GM06990 (cell line): ENCODE measurements at regions not wholly inside any gene's neighbourhood (a gene's known extent, or its start where the extent isn't known, plus 50 kb on each side); places are given as distances from the start of the nearest gene placed in this dataset.

ENCODE experiments used
- DNase-seq: peaks from one replicate; pipeline ENCODE4 v3.0.0-alpha.2; 2011; ENCODE audit not compliant: insufficient read length; ENCODE audit errors: extremely low read depth
- H3K27me3 ChIP-seq: replicated peaks from 2 replicates; pipeline ENCODE4 v1.6.0; 2011; ENCODE audit warnings: low read length; ENCODE audit not compliant: control insufficient read depth, insufficient read depth
- H3K36me3 ChIP-seq: 2 replicates; pipeline ENCODE4 v1.5.1; 2011; ENCODE audit warnings: low read length; ENCODE audit not compliant: control insufficient read depth, insufficient read depth
- H3K4me3 ChIP-seq: replicated peaks from 2 replicates; pipeline ENCODE4 v1.5.1; 2011; ENCODE audit warnings: low read depth, mild to moderate bottlenecking, control low read depth, low read length
- TF ChIP-seq, protein P1 (sequence below): IDR thresholded peaks from 2 replicates; pipeline ENCODE4 v1.5.1; 2011; ENCODE audit warnings: low read length, control low read depth, mild to moderate bottlenecking, inconsistent platforms; ENCODE audit not compliant: insufficient read depth, poor library complexity, severe bottlenecking

DNA sequence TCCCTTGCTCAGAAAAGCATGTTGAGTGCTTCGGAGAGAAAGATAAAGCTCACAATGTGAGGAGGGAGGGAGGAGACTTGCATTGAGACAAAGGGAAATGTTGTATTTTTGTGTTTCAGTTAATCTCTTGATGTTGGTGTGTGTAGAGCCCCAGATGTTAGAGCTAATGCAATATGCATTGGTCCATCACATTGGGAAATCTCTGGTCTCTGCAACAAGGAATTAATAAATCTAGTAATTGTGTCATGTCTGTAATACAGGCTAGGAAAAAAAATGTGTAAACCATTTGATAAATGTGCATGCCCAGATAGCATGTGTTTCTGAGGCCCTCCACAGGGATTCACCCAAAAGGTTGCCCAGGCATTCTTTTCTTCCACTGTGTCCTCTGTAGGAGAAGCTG is 230.4 kb upstream of the KCNH8 start:
- DNase-seq = no peak
- H3K36me3 ChIP-seq = no peaks in the 10 kb centered on the region
- TF ChIP-seq, protein P1, sequence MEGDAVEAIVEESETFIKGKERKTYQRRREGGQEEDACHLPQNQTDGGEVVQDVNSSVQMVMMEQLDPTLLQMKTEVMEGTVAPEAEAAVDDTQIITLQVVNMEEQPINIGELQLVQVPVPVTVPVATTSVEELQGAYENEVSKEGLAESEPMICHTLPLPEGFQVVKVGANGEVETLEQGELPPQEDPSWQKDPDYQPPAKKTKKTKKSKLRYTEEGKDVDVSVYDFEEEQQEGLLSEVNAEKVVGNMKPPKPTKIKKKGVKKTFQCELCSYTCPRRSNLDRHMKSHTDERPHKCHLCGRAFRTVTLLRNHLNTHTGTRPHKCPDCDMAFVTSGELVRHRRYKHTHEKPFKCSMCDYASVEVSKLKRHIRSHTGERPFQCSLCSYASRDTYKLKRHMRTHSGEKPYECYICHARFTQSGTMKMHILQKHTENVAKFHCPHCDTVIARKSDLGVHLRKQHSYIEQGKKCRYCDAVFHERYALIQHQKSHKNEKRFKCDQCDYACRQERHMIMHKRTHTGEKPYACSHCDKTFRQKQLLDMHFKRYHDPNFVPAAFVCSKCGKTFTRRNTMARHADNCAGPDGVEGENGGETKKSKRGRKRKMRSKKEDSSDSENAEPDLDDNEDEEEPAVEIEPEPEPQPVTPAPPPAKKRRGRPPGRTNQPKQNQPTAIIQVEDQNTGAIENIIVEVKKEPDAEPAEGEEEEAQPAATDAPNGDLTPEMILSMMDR = no peak

GRCh38 chr3:18902081-18902793 is 246.1 kb upstream of the KCNH8 start:
- no peak for DNase-seq
- H3K27me3 ChIP-seq = no peaks in the 10 kb centered on the region
- TF ChIP-seq, protein P1 = no peak

More for the DNA sequence above, 230.4 kb upstream of the KCNH8 start:
- Histone ChIP-seq H3K4me3 (no peak overlapping the region), H3K27me3 (no peaks in the 10 kb centered on the region)

GRCh38 chr3:18901571-18901970 is 246.7 kb upstream of the KCNH8 start:
- Histone ChIP-seq H3K27me3 (no peaks in the 10 kb centered on the region), H3K4me3 (no peak overlapping the region), H3K36me3 (no peaks in the 10 kb centered on the region)
- TF ChIP-seq, protein P1 = no peak
- no peak for DNase-seq

More at GRCh38 chr3:18902081-18902793, 246.1 kb upstream of the KCNH8 start:
- Histone ChIP-seq H3K4me3 (no peak overlapping the region), H3K36me3 (no peaks in the 10 kb centered on the region)

DNA sequence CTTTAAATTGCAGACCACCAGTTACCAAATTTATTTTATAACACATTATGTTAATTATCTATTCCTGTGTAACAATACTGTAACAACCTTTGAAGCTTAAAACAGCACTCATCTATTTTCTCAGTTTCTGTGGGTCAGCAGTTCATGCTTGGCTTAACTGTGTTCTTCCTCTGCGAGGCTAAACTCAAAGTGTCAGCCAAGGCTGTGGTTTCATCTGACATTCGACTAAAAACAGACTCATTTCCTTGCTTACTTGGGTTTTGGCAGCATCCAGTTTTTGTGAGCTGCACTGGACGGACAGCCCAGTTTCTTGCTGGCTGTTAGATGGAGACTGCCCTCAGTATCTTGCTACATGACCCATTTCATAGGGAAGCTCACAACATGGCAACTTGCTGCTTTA is 247.3 kb upstream of the KCNH8 start:
- no peaks in the 10 kb centered on the region for H3K27me3 ChIP-seq
- H3K36me3 ChIP-seq = no peaks in the 10 kb centered on the region
- DNase-seq = peak; percentile 3
- TF ChIP-seq, protein P1 = no peak
- H3K4me3 ChIP-seq = no peak overlapping the region

GRCh38 chr3:18898911-18899310 is 249.4 kb upstream of the KCNH8 start:
- Histone ChIP-seq H3K4me3 (no peak overlapping the region), H3K27me3 (no peaks in the 10 kb centered on the region), H3K36me3 (no peaks in the 10 kb centered on the region)
- TF ChIP-seq, protein P1 = no peak
- DNase-seq = no peak
